AG09309 (cell line): ENCODE measurements at regions not wholly inside any gene's neighbourhood (a gene's known extent, or its start where the extent isn't known, plus 50 kb on each side); places are given as distances from the start of the nearest gene placed in this dataset.

Experiments used
- DNase-seq: peaks from one replicate; pipeline ENCODE4 v3.0.0-alpha.2; 2010; ENCODE audit warnings: low read depth
- H3K4me3 ChIP-seq: 2 replicates; pipeline ENCODE4 v1.5.1; 2011; ENCODE audit warnings: mild to moderate bottlenecking, low read depth, low read length, moderate library complexity; ENCODE audit not compliant: control insufficient read depth
- CTCF ChIP-seq: IDR thresholded peaks from 2 replicates; pipeline ENCODE4 v1.5.1; 2011; ENCODE audit warnings: mild to moderate bottlenecking, low read depth, low read length, inconsistent platforms; ENCODE audit not compliant: insufficient read depth, control insufficient read depth; ENCODE audit errors: missing control alignments

- TF ChIP-seq CTCF = no peak
These were observed 321.5 kb upstream of the IGF1R start for GRCh38 chr15:98326804-98327203.

GRCh38 chr15:98330258-98330657, 318.1 kb upstream of the IGF1R start:
- TF ChIP-seq CTCF = no peak
- no peak overlapping the region for H3K4me3 ChIP-seq

More at GRCh38 chr15:98326804-98327203, 321.5 kb upstream of the IGF1R start:
- no peak overlapping the region for H3K4me3 ChIP-seq
- no peak for DNase-seq

GRCh38 chr15:98330692-98331435, 317.5 kb upstream of the IGF1R start:
- no peak overlapping the region for H3K4me3 ChIP-seq
- no peak for DNase-seq

More at GRCh38 chr15:98330258-98330657, 318.1 kb upstream of the IGF1R start:
- no peak for DNase-seq

GRCh38 chr15:98331676-98332075, 316.7 kb upstream of the IGF1R start:
- no peak overlapping the region for H3K4me3 ChIP-seq
- DNase-seq = no peak
- TF ChIP-seq CTCF = no peak

More at GRCh38 chr15:98330692-98331435, 317.5 kb upstream of the IGF1R start:
- TF ChIP-seq CTCF = no peak

- TF ChIP-seq CTCF = no peak
- no peak overlapping the region for H3K4me3 ChIP-seq
- no peak for DNase-seq
These were observed 315.1 kb upstream of the IGF1R start for GRCh38 chr15:98333251-98333650.

- H3K4me3 ChIP-seq = no peak overlapping the region
- no peak for DNase-seq
- no peak for TF ChIP-seq CTCF
These were observed 305.4 kb upstream of the IGF1R start for GRCh38 chr15:98342911-98343310.
